ENCODE measurements at regions not wholly inside any gene's neighbourhood (a gene's known extent, or its start where the extent isn't known, plus 50 kb on each side); places are given as distances from the start of the nearest gene placed in this dataset.

GRCh38 chr12:25757037-25757665 lies 201.3 kb upstream of the RASSF8 start:
- TF ChIP-seq CTCF (IDR thresholded peaks at IDR 0.05), result no peak
- no peak for TF ChIP-seq ZFX (IDR thresholded peaks at IDR 0.05; ENCODE audit: borderline replicate concordance)
